IMR-90 (cell line): ENCODE measurements at regions not wholly inside any gene's neighbourhood (a gene's known extent, or its start where the extent isn't known, plus 50 kb on each side); places are given as distances from the start of the nearest gene placed in this dataset.

Experiments used
- ATAC-seq: fragments of 200-7000 bp; cut with Tn5 transposase; 2 replicates; pipeline ENCODE4 v1.9.1; 2020; ENCODE audit warnings: low read depth, mild to moderate bottlenecking, moderate library complexity
- BruUV-seq: library from RNA; stranded (reverse); fragments of 400-500 nt; replicated peaks from 2 replicates; lab custom pipeline; 2021; lab: Mats Ljungman, UMichigan
- CTCF ChIA-PET: fragments of 300-600 bp; formaldehyde crosslinking; extraction: SDS; loops from one replicate; lab custom pipeline; 2021; ENCODE audit warnings: antibody characterized with exemption; lab: Yijun Ruan, JAX
- POLR2A ChIA-PET: fragments of 300-600 bp; sonication (Branson Sonifier 250); formaldehyde crosslinking; loops from one replicate; lab custom pipeline; 2022; ENCODE audit warnings: antibody characterized with exemption; ENCODE audit not compliant: unreplicated experiment; lab: Charles Lee
- DNase-seq: peaks from one replicate; pipeline ENCODE4 v3.0.0; 2013
- H2AFZ ChIP-seq: replicated peaks from 2 replicates; pipeline ENCODE3; 2013; ENCODE audit warnings: low read length, mild to moderate bottlenecking; ENCODE audit not compliant: poor library complexity
- H2AK5ac ChIP-seq: 2 replicates; pipeline ENCODE4 v1.6.1; 2013; ENCODE audit warnings: low read depth, low read length, inconsistent platforms
- H2AK9ac ChIP-seq: replicated peaks from 2 replicates; pipeline ENCODE3; 2013; ENCODE audit warnings: mild to moderate bottlenecking, low read depth, low read length, moderate library complexity; ENCODE audit not compliant: poor library complexity
- H2BK120ac ChIP-seq: 2 replicates; pipeline ENCODE4 v1.6.1; 2013; ENCODE audit warnings: low read depth, low read length, inconsistent platforms
- H2BK15ac ChIP-seq: 3 replicates; pipeline ENCODE4 v1.6.1; 2013; ENCODE audit warnings: low read depth, low read length, inconsistent platforms
- H2BK20ac ChIP-seq: 2 replicates; pipeline ENCODE4 v1.6.1; 2013; ENCODE audit warnings: low read depth, mild to moderate bottlenecking, inconsistent platforms, low read length, moderate library complexity
- H2BK5ac ChIP-seq: 2 replicates; pipeline ENCODE4 v1.6.1; 2013; ENCODE audit warnings: mild to moderate bottlenecking, low read depth, low read length, inconsistent platforms; ENCODE audit not compliant: poor library complexity, severe bottlenecking
- H3K14ac ChIP-seq: replicated peaks from 2 replicates; pipeline ENCODE4 v1.6.1; 2013; ENCODE audit warnings: low read depth, low read length, inconsistent platforms
- H3K18ac ChIP-seq: 2 replicates; pipeline ENCODE4 v1.6.1; 2013; ENCODE audit warnings: low read depth, low read length, control low read depth
- H3K23ac ChIP-seq: 2 replicates; pipeline ENCODE4 v1.6.1; 2013; ENCODE audit warnings: low read depth, low read length, inconsistent platforms
- H3K27ac ChIP-seq: 2 replicates; pipeline ENCODE4 v1.5.1; 2013; ENCODE audit warnings: mild to moderate bottlenecking, control low read depth, low read length; ENCODE audit not compliant: insufficient read depth
- H3K27me3 ChIP-seq: 2 replicates; pipeline ENCODE4 v1.6.1; 2013; ENCODE audit warnings: low read length; ENCODE audit not compliant: control insufficient read depth, insufficient read depth
- H3K36me3 ChIP-seq: 2 replicates; pipeline ENCODE4 v1.6.1; 2013; ENCODE audit warnings: low read length, mixed read lengths; ENCODE audit not compliant: control insufficient read depth, insufficient read depth
- H3K4ac ChIP-seq: 2 replicates; pipeline ENCODE4 v1.6.1; 2013; ENCODE audit warnings: low read depth, low read length, inconsistent platforms
- H3K4me1 ChIP-seq: 2 replicates; pipeline ENCODE4 v1.6.1; 2013; ENCODE audit warnings: low read length, mixed read lengths; ENCODE audit not compliant: control insufficient read depth, insufficient read depth
- H3K4me2 ChIP-seq: 2 replicates; pipeline ENCODE4 v1.6.1; 2013; ENCODE audit warnings: low read depth, mild to moderate bottlenecking, control low read depth, low read length, moderate library complexity
- H3K4me3 ChIP-seq: 2 replicates; pipeline ENCODE4 v1.5.1; 2013; ENCODE audit warnings: low read depth, mild to moderate bottlenecking, control low read depth, low read length, moderate library complexity; ENCODE audit not compliant: insufficient read depth
- H3K56ac ChIP-seq: 2 replicates; pipeline ENCODE4 v1.6.1; 2013; ENCODE audit warnings: low read length, inconsistent platforms; ENCODE audit not compliant: insufficient read depth; ENCODE audit errors: extremely low read depth
- H3K79me1 ChIP-seq, 2 experiments: 2 replicates each; pipeline ENCODE4 v1.6.1; 2013; ENCODE audit warnings: low read length in 2 of 2, inconsistent platforms in 1 of 2, low read depth in 1 of 2
- H3K9ac ChIP-seq: 2 replicates; pipeline ENCODE4 v1.6.1; 2013; ENCODE audit warnings: low read depth, low read length, control low read depth
- H3K9me1 ChIP-seq: 2 replicates; pipeline ENCODE4 v1.6.1; 2013; ENCODE audit warnings: low read length, inconsistent platforms; ENCODE audit not compliant: insufficient read depth
- H3K9me3 ChIP-seq: 2 replicates; pipeline ENCODE4 v1.6.1; 2013; ENCODE audit warnings: low read length; ENCODE audit not compliant: control insufficient read depth, insufficient read depth
- H4K20me1 ChIP-seq: 2 replicates; pipeline ENCODE4 v1.6.1; 2013; ENCODE audit warnings: low read length, inconsistent platforms; ENCODE audit not compliant: insufficient read depth
- H4K5ac ChIP-seq: 2 replicates; pipeline ENCODE4 v1.6.1; 2013; ENCODE audit warnings: mild to moderate bottlenecking, low read depth, low read length, control low read depth
- H4K8ac ChIP-seq, 2 experiments: 2 replicates each; pipeline ENCODE4 v1.6.1; 2013; ENCODE audit warnings: low read depth in 2 of 2, low read length in 2 of 2, control low read depth in 1 of 2, inconsistent platforms in 1 of 2
- H4K91ac ChIP-seq: 2 replicates; pipeline ENCODE4 v1.6.1; 2013; ENCODE audit warnings: low read depth, low read length, inconsistent platforms; ENCODE audit not compliant: insufficient read depth
- BHLHE40 ChIP-seq: fragments of 150-350 bp; IDR thresholded peaks from 2 replicates; pipeline ENCODE4 v1.6.1; 2016; ENCODE audit warnings: mild to moderate bottlenecking, low read depth, low read length
- CHD1 ChIP-seq: IDR thresholded peaks from 2 replicates; pipeline ENCODE4 v1.6.1; 2012; ENCODE audit warnings: low read depth, low read length, improper control_type of control experiment
- ELK1 ChIP-seq: fragments of 150-350 bp; IDR thresholded peaks from 2 replicates; pipeline ENCODE4 v1.6.1; 2016; ENCODE audit warnings: low read depth, mild to moderate bottlenecking, low read length, moderate library complexity, borderline replicate concordance
- FOS ChIP-seq: fragments of 150-350 bp; IDR thresholded peaks from 2 replicates; pipeline ENCODE4 v1.6.1; 2016; ENCODE audit warnings: low read depth, low read length
- MAFK ChIP-seq: IDR thresholded peaks from 2 replicates; pipeline ENCODE4 v1.6.1; 2012; ENCODE audit warnings: low read depth, low read length, improper control_type of control experiment
- MAZ ChIP-seq: IDR thresholded peaks from 2 replicates; pipeline ENCODE4 v1.6.1; 2012; ENCODE audit warnings: low read depth, mild to moderate bottlenecking, low read length, improper control_type of control experiment, moderate library complexity, borderline replicate concordance
- MXI1 ChIP-seq: IDR thresholded peaks from 2 replicates; pipeline ENCODE4 v1.6.1; 2012; ENCODE audit warnings: low read depth, mild to moderate bottlenecking, low read length, moderate library complexity, borderline replicate concordance
- POLR2A ChIP-seq: IDR thresholded peaks from 2 replicates; pipeline ENCODE4 v1.6.1; 2012; ENCODE audit warnings: mild to moderate bottlenecking, low read depth, low read length
- RCOR1 ChIP-seq: IDR thresholded peaks from 2 replicates; pipeline ENCODE4 v1.6.1; 2012; ENCODE audit warnings: mild to moderate bottlenecking, low read length, improper control_type of control experiment; ENCODE audit not compliant: insufficient replicate concordance
- RFX5 ChIP-seq: IDR thresholded peaks from 2 replicates; pipeline ENCODE4 v1.8.0; 2012; ENCODE audit warnings: low read depth, mild to moderate bottlenecking, low read length, moderate library complexity
- SMC3 ChIP-seq: fragments of 150-350 bp; IDR thresholded peaks from 2 replicates; pipeline ENCODE4 v1.6.1; 2016; ENCODE audit warnings: low read depth, mild to moderate bottlenecking, antibody characterized with exemption, low read length, moderate library complexity
- USF2 ChIP-seq: fragments of 150-350 bp; IDR thresholded peaks from 2 replicates; pipeline ENCODE4 v1.6.1; 2017; ENCODE audit warnings: mild to moderate bottlenecking, antibody characterized with exemption, low read length, low read depth
- WGBS, 2 experiments: methylation state at CpG; one replicate each; pipeline versions ENCODE4 v1.1.5 to v1.1.7; 2013; ENCODE audit warnings: missing lambda C conversion rate in 2 of 2; ENCODE audit not compliant: insufficient read length in 1 of 2; ENCODE audit errors: extremely low coverage in 2 of 2; 5-methylcytosine and 5-hydroxymethylcytosine counted together
- dilution Hi-C: fragments of 300-500 bp; cut with HindIII; formaldehyde crosslinking; loops from one replicate; pipeline ENCODE4 v1.14.3; 2018; ENCODE audit warnings: low sequenced_read_pairs; ENCODE audit not compliant: unreplicated experiment
- in situ Hi-C: fragments of 300-500 bp; cut with MboI; formaldehyde crosslinking; loops from 3 replicates; pipeline ENCODE4 v1.14.3; 2019; ENCODE audit warnings: low sequenced_read_pairs, inconsistent platforms, mixed read lengths
- intact Hi-C: fragments of 100-400 bp; cut with micrococcal nuclease; formaldehyde crosslinking; loops from 2 replicates; pipeline ENCODE4 v1.10.0; 2022
- TF ChIP-seq, protein P1 (sequence below): conservative IDR thresholded peaks from 2 replicates; pipeline ENCODE4 v1.5.1; 2012; ENCODE audit warnings: mild to moderate bottlenecking, low read depth, low read length, improper control_type of control experiment

DNA sequence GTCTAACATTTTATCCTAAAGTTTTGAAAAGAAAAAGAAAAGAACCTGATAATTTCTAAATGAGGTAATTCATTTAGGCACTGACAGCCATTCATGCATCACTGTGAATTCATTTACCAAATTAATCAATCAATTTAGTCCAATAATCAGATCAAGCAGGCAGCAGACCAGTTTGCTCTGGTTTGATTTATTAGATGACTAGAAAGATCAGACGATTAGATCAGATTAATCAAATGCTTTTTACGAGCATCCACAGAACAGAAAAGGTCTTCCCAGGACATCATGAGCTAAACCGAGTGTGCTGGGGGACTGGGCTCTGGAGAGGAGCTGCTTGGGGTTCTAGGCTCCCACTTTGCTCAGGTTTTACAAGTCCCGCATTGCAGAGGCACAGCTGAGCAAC lies 226.5 kb upstream of the MYO3A start:
- no peak overlapping the region for H3K27ac ChIP-seq
- no peaks in the 10 kb centered on the region for H3K36me3 ChIP-seq
- DNase-seq: no peak
- H3K14ac ChIP-seq: no peak overlapping the region
- no peaks in the 10 kb centered on the region for H3K79me1 ChIP-seq
- POLR2A ChIA-PET: no interaction called here
- H3K9ac ChIP-seq: no peak overlapping the region
- H3K23ac ChIP-seq: no peak overlapping the region
- no peak overlapping the region for H2AFZ ChIP-seq
- H3K9me3 ChIP-seq: no peaks in the 10 kb centered on the region; the same call in 1 of the 2 replicates
- in situ Hi-C loops: no loop called here
- H4K5ac ChIP-seq: no peak overlapping the region
- no peak overlapping the region for H3K56ac ChIP-seq
- CTCF ChIA-PET: no interaction called here
- H3K4me2 ChIP-seq: no peak overlapping the region
- 40% methylated on average over 1 of the region's 4 CpGs; no CpG with 5 or more reads in 1 of the 2 experiments for WGBS, 2 experiments
- no TSS peak for BruUV-seq
- H4K20me1 ChIP-seq: no peaks in the 10 kb centered on the region
- H3K18ac ChIP-seq: no peak overlapping the region
- no peaks in the 10 kb centered on the region for H3K4me1 ChIP-seq
- H4K91ac ChIP-seq: no peak overlapping the region
- H3K4ac ChIP-seq: no peak overlapping the region
- no peak overlapping the region for H2BK5ac ChIP-seq
- H2BK15ac ChIP-seq: no peak overlapping the region
- intact Hi-C loops: no loop called here
- H2AK9ac ChIP-seq: no peak overlapping the region
- no peak overlapping the region for H4K8ac ChIP-seq
- no peak overlapping the region for H2BK120ac ChIP-seq
- H3K4me3 ChIP-seq: no peak overlapping the region
- no peak for ATAC-seq
- no peak overlapping the region for H2BK20ac ChIP-seq
- H3K27me3 ChIP-seq: no peaks in the 10 kb centered on the region
- TF ChIP-seq SMC3: no peak
- TF ChIP-seq BHLHE40: no peak
- TF ChIP-seq MXI1: no peak
- no peak for TF ChIP-seq USF2
- TF ChIP-seq, protein P1, sequence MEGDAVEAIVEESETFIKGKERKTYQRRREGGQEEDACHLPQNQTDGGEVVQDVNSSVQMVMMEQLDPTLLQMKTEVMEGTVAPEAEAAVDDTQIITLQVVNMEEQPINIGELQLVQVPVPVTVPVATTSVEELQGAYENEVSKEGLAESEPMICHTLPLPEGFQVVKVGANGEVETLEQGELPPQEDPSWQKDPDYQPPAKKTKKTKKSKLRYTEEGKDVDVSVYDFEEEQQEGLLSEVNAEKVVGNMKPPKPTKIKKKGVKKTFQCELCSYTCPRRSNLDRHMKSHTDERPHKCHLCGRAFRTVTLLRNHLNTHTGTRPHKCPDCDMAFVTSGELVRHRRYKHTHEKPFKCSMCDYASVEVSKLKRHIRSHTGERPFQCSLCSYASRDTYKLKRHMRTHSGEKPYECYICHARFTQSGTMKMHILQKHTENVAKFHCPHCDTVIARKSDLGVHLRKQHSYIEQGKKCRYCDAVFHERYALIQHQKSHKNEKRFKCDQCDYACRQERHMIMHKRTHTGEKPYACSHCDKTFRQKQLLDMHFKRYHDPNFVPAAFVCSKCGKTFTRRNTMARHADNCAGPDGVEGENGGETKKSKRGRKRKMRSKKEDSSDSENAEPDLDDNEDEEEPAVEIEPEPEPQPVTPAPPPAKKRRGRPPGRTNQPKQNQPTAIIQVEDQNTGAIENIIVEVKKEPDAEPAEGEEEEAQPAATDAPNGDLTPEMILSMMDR: no peak
- no peak for TF ChIP-seq MAZ
- no peak for TF ChIP-seq POLR2A
- TF ChIP-seq FOS: no peak
- TF ChIP-seq ELK1: no peak
- TF ChIP-seq CHD1: no peak
- no peak for TF ChIP-seq RFX5
- TF ChIP-seq MAFK: no peak
- no peak for TF ChIP-seq RCOR1
- dilution Hi-C loops: no loop called here
- no peak overlapping the region for H2AK5ac ChIP-seq
- no peaks in the 10 kb centered on the region for H3K9me1 ChIP-seq
